NCI-H2227 (cell line): ENCODE measurements at regions not wholly inside any gene's neighbourhood (a gene's known extent, or its start where the extent isn't known, plus 50 kb on each side); places are given as distances from the start of the nearest gene placed in this dataset.
"Not testable (repeated sequence)": the region's sequence is repeated elsewhere in the genome, so short reads cannot be mapped to it uniquely, and the experiment has no call there.

ENCODE experiments used
- DNase-seq: peaks from one replicate; lab custom pipeline; 2025; ENCODE audit not compliant: unreplicated experiment; lab: John Stamatoyannopoulos, UW

DNA sequence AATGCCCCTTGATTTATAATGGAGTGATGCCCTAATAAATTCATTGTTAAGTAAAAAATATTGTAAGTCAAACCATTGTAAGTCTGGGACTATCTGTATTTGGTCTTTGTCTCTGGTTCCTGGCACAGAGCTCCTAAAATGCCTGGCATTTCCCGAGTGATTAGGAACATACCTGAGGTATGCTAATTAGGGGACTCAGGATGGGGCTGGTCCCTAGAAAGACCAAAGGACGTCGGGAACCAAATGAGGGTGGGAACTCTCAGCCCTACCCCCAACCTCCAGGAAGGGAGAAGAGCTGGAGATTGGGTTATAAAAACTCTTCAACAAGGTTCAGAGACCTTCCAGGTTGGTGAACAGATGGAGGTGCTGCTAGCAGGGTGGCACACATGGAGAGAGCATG, 82.6 kb upstream of the ARG1 start:
- no peak for DNase-seq

GRCh38 chr6:131492932-131493573, 80.0 kb upstream of the ARG1 start:
- DNase-seq: no peak

- DNase-seq: not testable (repeated sequence)
Observed at GRCh38 chr6:131504387-131504786, 68.6 kb upstream of the ARG1 start.

GRCh38 chr6:131510094-131510493, 62.9 kb upstream of the ARG1 start:
- no peak for DNase-seq

GRCh38 chr6:131510591-131510990, 62.4 kb upstream of the ARG1 start:
- no peak for DNase-seq

DNA sequence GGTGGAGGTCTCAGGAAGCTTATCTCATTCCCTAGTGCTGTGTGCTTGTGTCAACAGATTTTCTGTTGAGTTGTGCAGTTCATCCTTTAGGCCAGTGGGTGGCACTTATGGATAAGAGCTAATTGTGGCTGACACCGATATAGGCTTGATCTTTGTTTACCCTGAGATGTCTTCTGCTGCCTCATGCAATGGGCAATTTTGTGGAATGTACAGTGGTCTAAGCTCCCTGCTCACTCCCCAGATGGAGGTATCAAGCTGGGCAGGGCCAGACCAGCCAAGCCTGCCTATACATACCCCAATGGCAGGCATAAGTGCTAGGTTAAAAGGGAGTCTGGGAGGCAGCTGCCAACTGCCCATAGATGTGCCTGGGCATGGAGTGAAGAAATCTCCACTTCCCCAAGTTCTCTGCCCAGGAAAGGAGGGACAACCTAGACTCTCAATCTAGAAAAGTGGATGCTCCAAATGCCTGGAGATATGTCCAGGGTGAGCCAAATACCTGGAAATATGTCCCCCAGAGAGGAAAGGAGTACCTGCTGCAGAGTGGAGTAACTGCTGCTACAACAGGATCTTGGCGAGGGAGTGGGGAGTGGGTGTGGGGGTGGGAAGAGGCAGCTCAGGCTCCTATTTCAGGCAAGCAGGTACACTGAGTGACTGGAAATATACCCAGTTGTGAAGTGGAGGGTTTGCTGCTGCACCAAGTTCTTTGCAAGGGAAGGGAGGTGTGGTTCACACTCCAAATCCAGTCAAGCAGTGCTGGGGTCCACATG, 53.2 kb upstream of the ARG1 start:
- DNase-seq: peak; percentile 32
